ENCODE measurements at regions not wholly inside any gene's neighbourhood (a gene's known extent, or its start where the extent isn't known, plus 50 kb on each side); places are given as distances from the start of the nearest gene placed in this dataset.

- WGBS (ENCODE audit: extremely low coverage, insufficient coverage, low lambda C conversion rate), result no CpG with 5 or more reads among the region's 2 CpGs
Measured at GRCh38 chr9:24132244-24132643, 306.2 kb upstream of the ELAVL2 start.

GRCh38 chr9:24127519-24127918 lies 301.5 kb upstream of the ELAVL2 start:
- Histone ChIP-seq H2BK120ac (ENCODE audit: low read depth, low read length) (no peak overlapping the region), H4K8ac (ENCODE audit: low read depth, low read length) (no peak overlapping the region), H3K4me3 (ENCODE audit: low read length) (no peak overlapping the region), H3K56ac (ENCODE audit: low read length) (no peak overlapping the region), H2BK15ac (replicated peaks; ENCODE audit: low read depth) (no peak overlapping the region), H2AK5ac (ENCODE audit: low read length) (no peak overlapping the region), H3K9ac (ENCODE audit: low read length) (no peak overlapping the region), H2BK5ac (ENCODE audit: low read length) (no peak overlapping the region), H4K5ac (ENCODE audit: low read length) (no peak overlapping the region), H3K36me3 (ENCODE audit: control insufficient read depth, insufficient read depth, low read length) (no peaks in the 10 kb centered on the region), H3K27ac (ENCODE audit: low read depth, low read length) (no peak overlapping the region), H3K18ac (ENCODE audit: low read length) (no peak overlapping the region), H3K4ac (ENCODE audit: low read depth, low read length) (no peak overlapping the region), H3K79me1 (ENCODE audit: low read length) (no peaks in the 10 kb centered on the region), H3K23ac (ENCODE audit: low read length) (no peak overlapping the region), H3K79me2 (ENCODE audit: control insufficient read depth, insufficient read depth, low read length) (no peaks in the 10 kb centered on the region), H3K4me2 (ENCODE audit: low read length) (no peak overlapping the region), H3K27me3 (ENCODE audit: insufficient read depth, low read length, poor library complexity) (no peaks in the 10 kb centered on the region), H3K4me1 (ENCODE audit: control insufficient read depth, low read depth, low read length) (no peaks in the 10 kb centered on the region)
- no peak for DNase-seq
- WGBS (ENCODE audit: extremely low coverage, insufficient coverage, low lambda C conversion rate), result no CpG with 5 or more reads among the region's 1 CpG

More at GRCh38 chr9:24132244-24132643, 306.2 kb upstream of the ELAVL2 start:
- no peak overlapping the region for H3K4me3 ChIP-seq (ENCODE audit: low read length)
- H4K8ac ChIP-seq (ENCODE audit: low read depth, low read length), result no peak overlapping the region
- H2BK15ac ChIP-seq (replicated peaks; ENCODE audit: low read depth), result no peak overlapping the region
- H2BK120ac ChIP-seq (ENCODE audit: low read depth, low read length), result no peak overlapping the region
- H3K79me1 ChIP-seq (ENCODE audit: low read length), result no peaks in the 10 kb centered on the region
- H3K27ac ChIP-seq (ENCODE audit: low read depth, low read length), result no peak overlapping the region
- H2BK5ac ChIP-seq (ENCODE audit: low read length), result no peak overlapping the region
- no peak overlapping the region for H3K4me2 ChIP-seq (ENCODE audit: low read length)
- no peak overlapping the region for H3K18ac ChIP-seq (ENCODE audit: low read length)
- no peak overlapping the region for H3K9ac ChIP-seq (ENCODE audit: low read length)
- H3K4ac ChIP-seq (ENCODE audit: low read depth, low read length), result no peak overlapping the region
- H3K4me1 ChIP-seq (ENCODE audit: control insufficient read depth, low read depth, low read length), result no peaks in the 10 kb centered on the region
- no peak overlapping the region for H4K5ac ChIP-seq (ENCODE audit: low read length)
- H3K79me2 ChIP-seq (ENCODE audit: control insufficient read depth, insufficient read depth, low read length), result no peaks in the 10 kb centered on the region
- no peak overlapping the region for H2AK5ac ChIP-seq (ENCODE audit: low read length)
- no peak overlapping the region for H3K56ac ChIP-seq (ENCODE audit: low read length)
- no peak for DNase-seq
- no peaks in the 10 kb centered on the region for H3K27me3 ChIP-seq (ENCODE audit: insufficient read depth, low read length, poor library complexity)
- no peaks in the 10 kb centered on the region for H3K36me3 ChIP-seq (ENCODE audit: control insufficient read depth, insufficient read depth, low read length)
- H3K23ac ChIP-seq (ENCODE audit: low read length), result no peak overlapping the region

GRCh38 chr9:24118190-24118589 lies 292.1 kb upstream of the ELAVL2 start:
- Histone ChIP-seq H2BK120ac (ENCODE audit: low read depth, low read length) (no peak overlapping the region), H3K79me1 (ENCODE audit: low read length) (no peaks in the 10 kb centered on the region), H2BK15ac (replicated peaks; ENCODE audit: low read depth) (no peak overlapping the region), H3K9ac (ENCODE audit: low read length) (no peak overlapping the region), H4K5ac (ENCODE audit: low read length) (no peak overlapping the region), H4K8ac (ENCODE audit: low read depth, low read length) (no peak overlapping the region), H3K56ac (ENCODE audit: low read length) (no peak overlapping the region), H3K23ac (ENCODE audit: low read length) (no peak overlapping the region), H3K4me1 (ENCODE audit: control insufficient read depth, low read depth, low read length) (no peaks in the 10 kb centered on the region), H3K36me3 (ENCODE audit: control insufficient read depth, insufficient read depth, low read length) (no peaks in the 10 kb centered on the region), H3K4ac (ENCODE audit: low read depth, low read length) (no peak overlapping the region), H3K4me2 (ENCODE audit: low read length) (no peak overlapping the region), H3K4me3 (ENCODE audit: low read length) (no peak overlapping the region), H3K18ac (ENCODE audit: low read length) (no peak overlapping the region), H2AK5ac (ENCODE audit: low read length) (no peak overlapping the region), H3K27ac (ENCODE audit: low read depth, low read length) (no peak overlapping the region), H2BK5ac (ENCODE audit: low read length) (no peak overlapping the region), H3K27me3 (ENCODE audit: insufficient read depth, low read length, poor library complexity) (no peaks in the 10 kb centered on the region), H3K79me2 (ENCODE audit: control insufficient read depth, insufficient read depth, low read length) (no peaks in the 10 kb centered on the region)
- DNase-seq, result peak; percentile 41
- WGBS (ENCODE audit: extremely low coverage, insufficient coverage, low lambda C conversion rate), result no CpG with 5 or more reads among the region's 5 CpGs

- H3K36me3 ChIP-seq (ENCODE audit: control insufficient read depth, insufficient read depth, low read length), result no peaks in the 10 kb centered on the region
- no peak overlapping the region for H3K9ac ChIP-seq (ENCODE audit: low read length)
- no peaks in the 10 kb centered on the region for H3K79me1 ChIP-seq (ENCODE audit: low read length)
- no peak overlapping the region for H4K5ac ChIP-seq (ENCODE audit: low read length)
- H3K18ac ChIP-seq (ENCODE audit: low read length), result no peak overlapping the region
- H3K56ac ChIP-seq (ENCODE audit: low read length), result no peak overlapping the region
- H2BK120ac ChIP-seq (ENCODE audit: low read depth, low read length), result no peak overlapping the region
- no peak overlapping the region for H3K4me3 ChIP-seq (ENCODE audit: low read length)
- no peak overlapping the region for H2BK5ac ChIP-seq (ENCODE audit: low read length)
- no peaks in the 10 kb centered on the region for H3K79me2 ChIP-seq (ENCODE audit: control insufficient read depth, insufficient read depth, low read length)
- H4K8ac ChIP-seq (ENCODE audit: low read depth, low read length), result no peak overlapping the region
- whole genome bisulfite sequencing (ENCODE audit: extremely low coverage, insufficient coverage, low lambda C conversion rate), result no CpG with 5 or more reads among the region's 1 CpG
- no peak for DNase-seq
- no peaks in the 10 kb centered on the region for H3K4me1 ChIP-seq (ENCODE audit: control insufficient read depth, low read depth, low read length)
- no peak overlapping the region for H3K4ac ChIP-seq (ENCODE audit: low read depth, low read length)
- H2AK5ac ChIP-seq (ENCODE audit: low read length), result no peak overlapping the region
- no peak overlapping the region for H3K27ac ChIP-seq (ENCODE audit: low read depth, low read length)
- no peak overlapping the region for H2BK15ac ChIP-seq (replicated peaks; ENCODE audit: low read depth)
- no peak overlapping the region for H3K23ac ChIP-seq (ENCODE audit: low read length)
- no peaks in the 10 kb centered on the region for H3K27me3 ChIP-seq (ENCODE audit: insufficient read depth, low read length, poor library complexity)
- H3K4me2 ChIP-seq (ENCODE audit: low read length), result no peak overlapping the region
Measured at GRCh38 chr9:24096756-24097155, 270.7 kb upstream of the ELAVL2 start.

- no peak overlapping the region for H2BK5ac ChIP-seq (ENCODE audit: low read length)
- no peaks in the 10 kb centered on the region for H3K4me1 ChIP-seq (ENCODE audit: control insufficient read depth, low read depth, low read length)
- WGBS (ENCODE audit: extremely low coverage, insufficient coverage, low lambda C conversion rate), result no CpG with 5 or more reads among the region's 2 CpGs
Measured at GRCh38 chr9:24095246-24095645, 269.2 kb upstream of the ELAVL2 start.

GRCh38 chr9:24090566-24090965 lies 264.5 kb upstream of the ELAVL2 start:
- H3K27ac ChIP-seq (ENCODE audit: low read depth, low read length), result no peak overlapping the region
- H3K79me2 ChIP-seq (ENCODE audit: control insufficient read depth, insufficient read depth, low read length), result no peaks in the 10 kb centered on the region
- H2BK15ac ChIP-seq (replicated peaks; ENCODE audit: low read depth), result no peak overlapping the region
- H3K4me2 ChIP-seq (ENCODE audit: low read length), result no peak overlapping the region
- H3K18ac ChIP-seq (ENCODE audit: low read length), result no peak overlapping the region
- H3K79me1 ChIP-seq (ENCODE audit: low read length), result no peaks in the 10 kb centered on the region
- no peak overlapping the region for H4K5ac ChIP-seq (ENCODE audit: low read length)
- H3K27me3 ChIP-seq (ENCODE audit: insufficient read depth, low read length, poor library complexity), result no peaks in the 10 kb centered on the region
- H3K23ac ChIP-seq (ENCODE audit: low read length), result no peak overlapping the region
- no peak overlapping the region for H2BK120ac ChIP-seq (ENCODE audit: low read depth, low read length)
- H3K56ac ChIP-seq (ENCODE audit: low read length), result no peak overlapping the region
- H3K4me3 ChIP-seq (ENCODE audit: low read length), result no peak overlapping the region
- no peak overlapping the region for H2BK5ac ChIP-seq (ENCODE audit: low read length)
- no peaks in the 10 kb centered on the region for H3K36me3 ChIP-seq (ENCODE audit: control insufficient read depth, insufficient read depth, low read length)
- no peak overlapping the region for H2AK5ac ChIP-seq (ENCODE audit: low read length)
- H3K9ac ChIP-seq (ENCODE audit: low read length), result no peak overlapping the region
- no peaks in the 10 kb centered on the region for H3K4me1 ChIP-seq (ENCODE audit: control insufficient read depth, low read depth, low read length)
- H4K8ac ChIP-seq (ENCODE audit: low read depth, low read length), result no peak overlapping the region
- no peak overlapping the region for H3K4ac ChIP-seq (ENCODE audit: low read depth, low read length)
- no CpG with 5 or more reads among the region's 6 CpGs for WGBS (ENCODE audit: extremely low coverage, insufficient coverage, low lambda C conversion rate)
- peak; percentile 1 for DNase-seq

More at GRCh38 chr9:24095246-24095645, 269.2 kb upstream of the ELAVL2 start:
- Histone ChIP-seq H3K4ac (ENCODE audit: low read depth, low read length) (no peak overlapping the region), H3K4me3 (ENCODE audit: low read length) (no peak overlapping the region), H2AK5ac (ENCODE audit: low read length) (no peak overlapping the region), H3K56ac (ENCODE audit: low read length) (no peak overlapping the region), H2BK120ac (ENCODE audit: low read depth, low read length) (no peak overlapping the region), H3K36me3 (ENCODE audit: control insufficient read depth, insufficient read depth, low read length) (no peaks in the 10 kb centered on the region), H3K18ac (ENCODE audit: low read length) (no peak overlapping the region), H2BK15ac (replicated peaks; ENCODE audit: low read depth) (no peak overlapping the region), H3K79me1 (ENCODE audit: low read length) (no peaks in the 10 kb centered on the region), H3K23ac (ENCODE audit: low read length) (no peak overlapping the region), H3K9ac (ENCODE audit: low read length) (no peak overlapping the region), H4K8ac (ENCODE audit: low read depth, low read length) (no peak overlapping the region), H3K27ac (ENCODE audit: low read depth, low read length) (no peak overlapping the region), H3K79me2 (ENCODE audit: control insufficient read depth, insufficient read depth, low read length) (no peaks in the 10 kb centered on the region), H3K4me2 (ENCODE audit: low read length) (no peak overlapping the region), H3K27me3 (ENCODE audit: insufficient read depth, low read length, poor library complexity) (no peaks in the 10 kb centered on the region), H4K5ac (ENCODE audit: low read length) (no peak overlapping the region)
- DNase-seq, result no peak
